T-helper 2 cell treated with Interferon-gamma antibody and Interleukin-4, amounts not matched to agents 5 μg/mL and 100 μg/mL, for 36 hours (primary cell): ENCODE measurements at regions not wholly inside any gene's neighbourhood (a gene's known extent, or its start where the extent isn't known, plus 50 kb on each side); places are given as distances from the start of the nearest gene placed in this dataset.

ENCODE experiments used
- DNase-seq: peaks from one replicate; pipeline ENCODE4 v3.0.0; 2021; ENCODE audit warnings: low spot score
- H3K27ac Mint-ChIP-seq: one replicate; pipeline ENCODE4 v1.8.0; 2021; ENCODE audit warnings: mild to moderate bottlenecking, mixed read lengths
- H3K27me3 Mint-ChIP-seq: one replicate; pipeline ENCODE4 v1.8.0; 2021; ENCODE audit warnings: low read depth, mixed read lengths
- H3K36me3 Mint-ChIP-seq: one replicate; pipeline ENCODE4 v1.8.0; 2021; ENCODE audit warnings: low read depth, mixed read lengths
- H3K4me1 Mint-ChIP-seq: one replicate; pipeline ENCODE4 v1.8.0; 2021; ENCODE audit warnings: low read depth, mixed read lengths
- H3K4me3 Mint-ChIP-seq: one replicate; pipeline ENCODE4 v1.8.0; 2022; ENCODE audit warnings: mild to moderate bottlenecking, moderate library complexity, mixed read lengths
- H3K9me3 Mint-ChIP-seq: one replicate; pipeline ENCODE4 v1.8.0; 2021; ENCODE audit warnings: mixed read lengths

DNA sequence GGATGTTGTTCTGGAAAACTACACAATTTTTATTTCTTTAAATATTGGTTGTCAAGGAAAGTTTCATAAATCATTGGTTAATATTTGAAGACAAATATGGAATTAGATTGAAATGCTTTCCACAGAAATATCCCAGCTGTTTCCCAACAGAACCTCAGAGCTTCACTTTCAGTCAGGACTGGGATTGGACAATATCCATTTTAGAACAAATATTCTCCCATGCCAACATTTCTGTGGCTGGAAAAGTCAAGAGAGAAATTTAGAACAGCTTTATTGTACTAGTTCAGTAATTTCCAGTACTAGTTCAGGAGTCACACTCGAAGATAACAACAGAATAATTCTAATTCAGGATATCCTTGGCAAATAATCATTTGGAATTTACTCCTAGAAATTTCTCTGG, 116.1 kb upstream of the TUT7 start:
- no peaks in the 10 kb centered on the region for H3K36me3 Mint-ChIP-seq
- no peak overlapping the region for H3K27ac Mint-ChIP-seq
- DNase-seq = no peak
- no peak overlapping the region for H3K4me3 Mint-ChIP-seq
- no peaks in the 10 kb centered on the region for H3K9me3 Mint-ChIP-seq
- no peaks in the 10 kb centered on the region for H3K27me3 Mint-ChIP-seq
- no peaks in the 10 kb centered on the region for H3K4me1 Mint-ChIP-seq

DNA sequence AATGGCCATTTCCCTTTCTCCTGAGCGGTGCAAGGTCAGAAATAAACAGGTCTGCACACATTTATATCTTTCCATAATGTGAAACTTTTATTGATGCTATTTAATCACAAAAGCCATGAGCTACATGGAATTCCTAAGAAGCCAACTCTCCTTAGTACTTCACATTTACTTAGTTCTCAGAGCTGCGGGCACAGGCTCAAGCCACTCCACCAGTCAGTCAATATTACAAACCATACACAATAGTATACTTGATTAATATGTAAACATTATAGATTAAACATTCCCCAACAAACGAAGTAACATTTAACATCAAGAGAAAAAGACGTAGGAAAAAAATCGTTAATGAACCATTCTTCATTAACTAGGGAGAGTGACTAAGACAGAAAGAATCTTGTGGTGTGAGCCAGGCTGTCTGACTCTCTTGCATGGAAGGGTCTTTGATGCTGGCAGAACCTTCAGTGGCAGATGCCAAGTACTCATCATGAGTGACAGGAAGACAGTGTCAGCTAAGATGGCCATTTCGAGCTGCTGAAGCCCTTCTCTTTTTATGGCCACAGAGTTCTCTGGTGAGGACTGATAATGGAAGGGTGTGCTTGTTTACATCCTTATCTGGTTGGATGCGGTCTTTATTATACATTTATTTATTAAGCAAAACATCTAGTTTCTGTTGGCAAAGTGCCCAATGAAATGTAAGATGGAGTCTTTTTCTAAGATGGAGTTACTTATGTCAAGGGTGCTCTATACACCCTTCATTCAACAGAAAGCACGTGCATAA, 115.5 kb upstream of the TUT7 start:
- Mint-ChIP-seq H3K36me3 (no peaks in the 10 kb centered on the region), H3K27me3 (no peaks in the 10 kb centered on the region), H3K27ac (no peak overlapping the region), H3K4me1 (no peaks in the 10 kb centered on the region), H3K9me3 (no peaks in the 10 kb centered on the region), H3K4me3 (no peak overlapping the region)
- no peak for DNase-seq

DNA sequence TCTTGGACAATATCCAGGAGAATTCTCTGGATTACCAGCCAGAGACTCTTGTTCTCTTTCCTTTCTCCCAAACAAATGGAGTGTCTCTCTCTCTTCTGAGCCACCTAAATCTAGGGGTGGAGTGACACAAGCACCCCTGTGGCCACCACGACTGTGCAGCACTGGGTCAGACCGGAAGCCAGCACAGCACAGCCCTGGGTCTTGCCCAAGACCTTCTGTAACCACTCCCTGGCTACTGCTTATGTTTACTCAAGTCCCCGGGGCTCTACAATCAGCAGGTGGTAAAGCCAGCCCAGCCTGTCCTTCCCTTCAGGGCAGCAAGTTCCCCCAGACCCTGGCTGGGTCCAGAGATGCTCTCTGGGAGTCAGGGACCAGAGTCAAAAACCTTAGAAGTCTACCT, 110.0 kb upstream of the TUT7 start:
- Mint-ChIP-seq H3K4me1 (no peaks in the 10 kb centered on the region), H3K27me3 (no peaks in the 10 kb centered on the region), H3K9me3 (no peaks in the 10 kb centered on the region)

DNA sequence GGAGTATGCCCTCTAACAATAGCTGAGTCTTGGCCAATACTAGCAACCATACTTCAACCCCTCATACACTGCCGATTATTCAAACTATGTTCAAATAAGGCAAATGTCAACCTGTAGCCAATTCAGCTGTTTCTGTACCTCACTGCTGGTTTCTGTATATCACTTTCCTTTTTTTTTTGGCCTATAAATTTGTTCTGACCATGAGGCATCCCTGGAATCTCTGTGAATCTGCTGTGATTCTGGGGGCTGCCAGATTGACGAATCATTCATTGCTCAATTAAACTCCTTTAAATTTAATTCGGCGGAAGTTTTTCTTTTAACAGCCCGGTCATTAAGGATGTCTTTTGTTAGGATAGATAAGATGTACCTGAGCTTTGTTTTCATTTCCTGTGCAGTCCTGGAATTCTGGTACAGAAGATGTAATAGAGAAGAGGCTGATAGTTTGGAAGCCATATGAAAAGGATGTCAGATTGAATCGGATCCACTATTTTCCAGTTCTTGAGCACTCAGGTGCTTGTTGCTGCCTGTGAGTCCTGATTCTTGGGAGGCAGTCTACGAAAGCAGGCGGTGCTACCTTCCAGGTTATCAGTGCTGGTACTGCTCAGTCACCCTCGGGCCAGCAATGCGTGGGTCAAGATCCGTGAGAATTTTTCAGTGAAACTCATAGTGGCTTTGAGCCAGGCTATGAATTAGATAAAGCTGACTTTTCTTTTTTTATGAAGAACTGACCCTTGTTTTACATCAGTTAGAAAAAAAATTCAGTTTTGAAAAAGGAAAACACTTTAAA, 106.2 kb upstream of the TUT7 start:
- Mint-ChIP-seq H3K4me1 (no peaks in the 10 kb centered on the region), H3K9me3 (no peaks in the 10 kb centered on the region), H3K36me3 (no peaks in the 10 kb centered on the region), H3K27me3 (no peaks in the 10 kb centered on the region), H3K27ac (no peak overlapping the region), H3K4me3 (no peak overlapping the region)
- DNase-seq = no peak

More for the DNA sequence above, 110.0 kb upstream of the TUT7 start:
- no peak for DNase-seq
- Mint-ChIP-seq H3K4me3 (no peak overlapping the region), H3K27ac (no peak overlapping the region), H3K36me3 (no peaks in the 10 kb centered on the region)

DNA sequence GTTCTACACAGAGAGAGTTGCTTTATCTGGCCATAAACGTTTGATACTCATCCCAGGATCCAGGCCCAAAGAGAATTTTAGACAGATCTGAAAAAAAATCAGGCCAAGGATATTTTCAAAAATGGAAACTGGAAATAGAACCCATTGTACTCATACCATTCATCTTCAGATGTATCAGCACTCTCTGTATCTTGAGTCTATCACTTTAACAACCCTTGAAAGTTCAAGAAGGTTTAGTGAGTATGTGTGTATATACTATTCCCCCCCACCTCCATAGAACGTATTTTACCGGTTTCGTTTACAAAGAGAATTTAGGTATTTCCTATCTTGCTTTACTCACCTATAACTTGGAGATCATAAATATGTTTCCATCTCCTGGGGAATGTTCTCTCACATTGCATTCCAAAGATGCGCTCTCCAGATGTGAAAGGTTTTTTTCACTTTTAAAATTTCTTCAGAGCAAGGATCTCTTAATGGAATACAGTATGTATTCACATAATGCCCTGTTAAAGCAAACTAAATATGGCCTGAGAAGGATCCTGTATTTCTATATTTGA, 105.5 kb upstream of the TUT7 start:
- H3K4me1 Mint-ChIP-seq = no peaks in the 10 kb centered on the region
- no peak overlapping the region for H3K27ac Mint-ChIP-seq
- no peaks in the 10 kb centered on the region for H3K36me3 Mint-ChIP-seq
- H3K4me3 Mint-ChIP-seq = no peak overlapping the region
- no peak for DNase-seq
- no peaks in the 10 kb centered on the region for H3K27me3 Mint-ChIP-seq
- no peaks in the 10 kb centered on the region for H3K9me3 Mint-ChIP-seq

DNA sequence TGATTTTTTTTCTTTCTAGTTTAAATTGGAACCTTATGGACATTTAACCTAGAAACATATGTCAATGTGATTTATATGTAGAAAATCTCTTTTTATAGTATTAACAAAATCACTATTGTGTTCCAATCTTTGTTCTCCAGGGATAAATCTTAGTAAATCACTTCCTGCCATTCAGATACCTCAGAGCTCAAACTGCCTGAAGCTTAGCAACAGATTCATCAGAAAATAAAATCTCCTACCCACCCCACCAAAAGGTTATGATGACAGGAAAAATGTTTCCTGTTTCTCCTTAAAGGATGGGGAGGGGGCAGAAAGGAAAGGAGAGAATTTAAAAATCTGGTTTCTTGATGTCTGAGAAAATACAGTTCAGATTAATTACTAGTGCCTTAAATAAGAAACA, 105.0 kb upstream of the TUT7 start:
- no peaks in the 10 kb centered on the region for H3K4me1 Mint-ChIP-seq
- DNase-seq = no peak
- H3K27ac Mint-ChIP-seq = no peak overlapping the region
- H3K36me3 Mint-ChIP-seq = no peaks in the 10 kb centered on the region
- H3K4me3 Mint-ChIP-seq = no peak overlapping the region
- H3K9me3 Mint-ChIP-seq = no peaks in the 10 kb centered on the region
- H3K27me3 Mint-ChIP-seq = no peaks in the 10 kb centered on the region

DNA sequence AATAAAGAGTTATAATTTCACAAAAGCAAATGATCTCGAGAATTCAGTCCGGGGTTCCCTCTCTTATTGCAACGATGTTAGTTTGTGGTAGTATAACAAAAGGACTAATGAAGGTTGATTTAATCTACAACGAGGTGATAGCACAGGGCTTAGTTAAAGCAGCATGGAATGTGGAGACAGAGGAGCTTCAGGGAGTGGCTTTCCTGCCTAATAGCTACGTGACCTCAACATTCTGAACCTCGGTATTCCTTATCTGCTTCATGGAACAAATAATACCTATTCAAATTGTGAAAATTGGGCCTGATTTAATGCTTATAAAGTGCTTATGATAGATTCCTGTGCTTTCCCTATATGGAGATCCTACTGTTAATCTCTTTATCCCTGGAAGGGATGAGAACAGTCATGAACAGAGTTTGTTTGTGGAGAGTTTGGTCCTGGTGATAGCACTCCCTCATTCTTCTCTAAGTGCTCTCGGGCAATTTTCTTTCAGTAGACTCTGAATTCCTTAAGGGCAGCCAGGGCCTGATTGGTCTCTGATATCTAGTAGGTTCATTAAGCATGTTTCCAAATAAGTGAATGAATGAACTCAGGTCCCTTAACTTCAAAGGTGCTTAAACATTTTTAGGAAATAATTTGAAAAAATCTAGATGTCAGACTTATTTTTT, 104.1 kb upstream of the TUT7 start:
- Mint-ChIP-seq H3K36me3 (no peaks in the 10 kb centered on the region), H3K9me3 (no peaks in the 10 kb centered on the region), H3K4me1 (no peaks in the 10 kb centered on the region), H3K4me3 (no peak overlapping the region), H3K27me3 (no peaks in the 10 kb centered on the region), H3K27ac (no peak overlapping the region)
- no peak for DNase-seq

DNA sequence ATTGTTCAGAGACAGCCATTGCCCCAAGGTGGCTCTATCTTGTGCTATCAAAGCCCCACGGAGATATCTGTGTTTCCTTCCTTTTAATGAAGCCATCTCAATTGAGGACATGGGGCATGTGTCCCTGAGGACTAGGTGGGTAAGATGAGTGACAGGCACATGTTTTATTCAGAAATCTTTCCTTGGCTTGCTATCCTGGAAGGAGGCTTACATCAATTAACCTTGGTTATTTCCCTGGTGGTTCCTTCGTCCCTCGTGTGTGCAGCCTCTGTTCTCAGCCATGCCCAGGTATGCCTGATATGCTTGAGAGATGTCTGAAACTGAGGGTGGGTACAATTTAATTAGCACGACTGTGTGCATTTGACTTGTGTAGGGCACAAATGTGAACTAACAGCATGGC, 102.2 kb upstream of the TUT7 start:
- Mint-ChIP-seq H3K27me3 (no peaks in the 10 kb centered on the region), H3K36me3 (no peaks in the 10 kb centered on the region), H3K4me3 (no peak overlapping the region), H3K27ac (no peak overlapping the region), H3K4me1 (no peaks in the 10 kb centered on the region), H3K9me3 (no peaks in the 10 kb centered on the region)
- DNase-seq = no peak

DNA sequence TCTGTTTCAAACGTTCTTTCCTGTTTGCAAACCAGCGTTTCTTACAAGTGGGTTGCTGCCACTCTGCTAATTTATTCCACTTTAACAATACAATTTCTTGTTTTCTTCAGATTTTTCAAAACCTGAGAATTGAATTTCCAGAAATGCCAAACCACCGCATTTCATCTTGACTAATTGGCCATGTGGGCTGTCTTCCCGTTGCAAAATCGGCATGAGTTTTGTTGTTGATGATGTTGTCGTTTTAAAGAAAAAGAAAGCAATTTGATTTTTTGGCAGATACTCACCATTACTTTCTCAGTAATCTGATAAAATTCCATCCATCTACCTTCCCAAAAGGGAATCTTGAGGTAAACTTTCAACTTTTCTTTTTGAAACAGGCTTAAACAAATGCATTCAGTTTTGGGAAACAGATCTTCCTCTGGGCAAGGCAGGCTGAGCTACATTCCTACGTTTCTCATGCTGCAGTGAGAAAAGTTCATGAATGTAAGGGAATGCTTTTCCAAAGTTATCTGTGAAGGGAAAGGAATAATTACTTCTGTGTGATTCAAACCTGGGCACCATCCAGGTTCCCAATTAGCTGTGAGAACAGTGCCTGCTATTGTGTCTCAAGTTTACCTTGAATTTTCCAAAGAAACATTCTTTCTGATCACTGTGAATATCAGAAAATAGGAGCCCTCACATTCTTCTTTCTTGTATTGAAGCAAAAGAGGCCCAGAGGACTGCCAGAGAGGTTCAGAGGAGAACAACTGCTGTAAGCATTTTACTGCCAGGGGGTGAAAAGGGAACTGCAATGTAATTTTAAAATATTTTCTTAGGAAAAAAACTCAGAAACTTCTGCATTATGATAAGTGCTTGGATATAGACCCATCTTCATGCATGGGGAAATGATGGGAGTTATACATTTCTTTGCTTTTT, 100.7 kb upstream of the TUT7 start:
- no peak for DNase-seq
- no peak overlapping the region for H3K27ac Mint-ChIP-seq
- H3K4me3 Mint-ChIP-seq = no peak overlapping the region
- H3K9me3 Mint-ChIP-seq = no peaks in the 10 kb centered on the region
- H3K27me3 Mint-ChIP-seq = no peaks in the 10 kb centered on the region
- no peaks in the 10 kb centered on the region for H3K36me3 Mint-ChIP-seq
- no peaks in the 10 kb centered on the region for H3K4me1 Mint-ChIP-seq

DNA sequence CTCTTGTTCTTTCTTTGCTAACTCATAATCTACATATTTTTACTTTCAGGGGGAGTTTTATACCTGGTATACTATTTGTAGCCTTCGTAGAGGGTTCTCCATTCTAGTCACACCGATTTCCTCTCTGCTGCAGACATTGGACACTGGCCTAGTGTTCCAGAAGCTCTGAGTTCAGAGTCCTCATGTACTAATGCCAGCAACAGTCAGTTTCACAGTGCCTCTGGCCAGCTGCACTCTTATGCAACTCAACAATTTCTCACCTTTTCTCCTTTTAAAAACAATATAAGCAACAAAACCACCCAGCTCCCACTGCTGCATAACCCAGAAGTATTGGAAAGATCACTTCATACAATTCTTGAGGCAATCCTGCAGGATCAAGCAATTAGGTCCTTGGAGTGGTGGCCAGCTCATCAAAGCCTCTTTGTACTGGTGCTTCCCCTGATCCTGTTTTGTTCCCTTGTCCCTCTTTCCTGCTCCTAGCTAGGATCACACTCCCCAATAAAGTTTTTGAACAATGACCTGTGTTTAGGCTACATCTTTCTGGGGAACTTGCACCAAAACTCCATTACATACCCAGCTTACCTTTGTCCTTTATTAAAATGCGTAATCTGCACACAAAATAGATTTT, 98.1 kb upstream of the TUT7 start:
- Mint-ChIP-seq H3K36me3 (no peaks in the 10 kb centered on the region), H3K4me1 (no peaks in the 10 kb centered on the region), H3K27ac (no peak overlapping the region), H3K4me3 (no peak overlapping the region), H3K9me3 (no peaks in the 10 kb centered on the region), H3K27me3 (no peaks in the 10 kb centered on the region)
- DNase-seq = no peak

DNA sequence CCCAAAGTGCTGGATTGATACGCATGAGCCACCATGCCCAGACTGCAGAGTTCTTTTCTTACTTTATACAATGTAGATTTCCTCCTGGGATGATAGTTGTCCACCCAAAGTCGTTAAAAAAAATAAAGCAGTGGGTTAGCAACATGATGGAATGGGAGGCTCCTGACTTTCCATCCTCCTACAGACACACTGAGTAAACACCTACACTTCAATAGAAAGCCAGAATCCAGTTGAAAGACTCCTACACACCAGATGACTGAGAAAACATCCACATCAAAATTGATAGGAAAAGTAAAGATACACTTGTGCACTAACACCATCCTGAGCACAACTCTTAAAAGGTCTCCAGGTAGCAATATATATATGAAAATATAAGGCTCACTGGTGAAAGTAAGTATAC, 95.0 kb upstream of the TUT7 start:
- no peaks in the 10 kb centered on the region for H3K36me3 Mint-ChIP-seq

DNA sequence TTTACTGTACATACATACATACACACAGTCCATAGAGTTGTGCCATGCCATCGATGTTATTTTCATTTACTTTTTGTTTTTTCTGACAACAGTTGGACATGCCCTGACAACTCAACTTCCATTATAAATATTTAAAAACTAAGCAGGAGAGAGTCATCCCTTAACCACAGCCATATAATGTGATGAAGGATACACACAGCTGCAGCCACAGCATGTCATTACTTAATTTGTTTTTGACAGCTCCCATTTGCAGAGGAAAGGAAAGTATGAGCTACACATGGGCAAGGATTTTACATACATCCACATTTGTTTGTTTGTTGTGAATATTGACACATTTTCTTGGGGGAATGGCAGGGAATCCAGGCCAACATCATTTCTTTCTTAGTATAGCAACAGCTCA, 91.5 kb upstream of the TUT7 start:
- H3K27me3 Mint-ChIP-seq = no peaks in the 10 kb centered on the region
- H3K27ac Mint-ChIP-seq = no peak overlapping the region
- no peaks in the 10 kb centered on the region for H3K36me3 Mint-ChIP-seq
- H3K9me3 Mint-ChIP-seq = no peaks in the 10 kb centered on the region
- H3K4me3 Mint-ChIP-seq = no peak overlapping the region
- no peak for DNase-seq
- no peaks in the 10 kb centered on the region for H3K4me1 Mint-ChIP-seq

More for the DNA sequence above, 95.0 kb upstream of the TUT7 start:
- Mint-ChIP-seq H3K27me3 (no peaks in the 10 kb centered on the region), H3K4me1 (no peaks in the 10 kb centered on the region), H3K27ac (no peak overlapping the region), H3K4me3 (no peak overlapping the region), H3K9me3 (no peaks in the 10 kb centered on the region)
- DNase-seq = no peak

DNA sequence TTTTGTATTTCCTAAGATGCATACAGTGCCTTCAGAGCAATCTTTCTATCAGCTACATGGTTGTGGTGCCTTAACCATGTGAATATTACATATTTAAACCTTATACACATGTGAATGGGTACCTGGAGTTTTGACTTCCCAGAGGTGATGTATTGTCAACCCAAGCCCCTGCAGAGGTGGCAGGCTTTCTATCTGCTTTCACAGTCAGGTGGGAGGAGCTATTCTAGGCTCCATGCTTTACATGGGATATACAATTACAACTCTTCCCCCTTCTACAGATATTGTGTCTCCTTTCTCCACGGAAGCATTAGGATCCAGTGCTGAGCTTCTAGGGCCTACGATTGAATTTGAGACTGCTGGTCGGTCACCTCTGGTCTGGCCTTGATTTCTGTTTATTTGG, 89.8 kb upstream of the TUT7 start:
- Mint-ChIP-seq H3K36me3 (no peaks in the 10 kb centered on the region), H3K9me3 (no peaks in the 10 kb centered on the region), H3K27me3 (peaks cover 4% of the 10 kb centered on the region), H3K4me3 (no peak overlapping the region), H3K4me1 (no peaks in the 10 kb centered on the region), H3K27ac (no peak overlapping the region)
- no peak for DNase-seq
